ENCODE measurements at regions not wholly inside any gene's neighbourhood (a gene's known extent, or its start where the extent isn't known, plus 50 kb on each side); places are given as distances from the start of the nearest gene placed in this dataset.

GRCh38 chr1:96414598-96414997, 307.0 kb upstream of the PTBP2 start (continued):
- TF ChIP-seq, protein P1, sequence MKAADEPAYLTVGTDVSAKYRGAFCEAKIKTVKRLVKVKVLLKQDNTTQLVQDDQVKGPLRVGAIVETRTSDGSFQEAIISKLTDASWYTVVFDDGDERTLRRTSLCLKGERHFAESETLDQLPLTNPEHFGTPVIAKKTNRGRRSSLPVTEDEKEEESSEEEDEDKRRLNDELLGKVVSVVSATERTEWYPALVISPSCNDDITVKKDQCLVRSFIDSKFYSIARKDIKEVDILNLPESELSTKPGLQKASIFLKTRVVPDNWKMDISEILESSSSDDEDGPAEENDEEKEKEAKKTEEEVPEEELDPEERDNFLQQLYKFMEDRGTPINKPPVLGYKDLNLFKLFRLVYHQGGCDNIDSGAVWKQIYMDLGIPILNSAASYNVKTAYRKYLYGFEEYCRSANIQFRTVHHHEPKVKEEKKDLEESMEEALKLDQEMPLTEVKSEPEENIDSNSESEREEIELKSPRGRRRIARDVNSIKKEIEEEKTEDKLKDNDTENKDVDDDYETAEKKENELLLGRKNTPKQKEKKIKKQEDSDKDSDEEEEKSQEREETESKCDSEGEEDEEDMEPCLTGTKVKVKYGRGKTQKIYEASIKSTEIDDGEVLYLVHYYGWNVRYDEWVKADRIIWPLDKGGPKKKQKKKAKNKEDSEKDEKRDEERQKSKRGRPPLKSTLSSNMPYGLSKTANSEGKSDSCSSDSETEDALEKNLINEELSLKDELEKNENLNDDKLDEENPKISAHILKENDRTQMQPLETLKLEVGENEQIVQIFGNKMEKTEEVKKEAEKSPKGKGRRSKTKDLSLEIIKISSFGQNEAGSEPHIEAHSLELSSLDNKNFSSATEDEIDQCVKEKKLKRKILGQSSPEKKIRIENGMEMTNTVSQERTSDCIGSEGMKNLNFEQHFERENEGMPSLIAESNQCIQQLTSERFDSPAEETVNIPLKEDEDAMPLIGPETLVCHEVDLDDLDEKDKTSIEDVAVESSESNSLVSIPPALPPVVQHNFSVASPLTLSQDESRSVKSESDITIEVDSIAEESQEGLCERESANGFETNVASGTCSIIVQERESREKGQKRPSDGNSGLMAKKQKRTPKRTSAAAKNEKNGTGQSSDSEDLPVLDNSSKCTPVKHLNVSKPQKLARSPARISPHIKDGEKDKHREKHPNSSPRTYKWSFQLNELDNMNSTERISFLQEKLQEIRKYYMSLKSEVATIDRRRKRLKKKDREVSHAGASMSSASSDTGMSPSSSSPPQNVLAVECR (CRISPR knock-in tag; IDR thresholded peaks at IDR 0.05; ENCODE audit: borderline replicate concordance), result no peak
- TF ChIP-seq RXRB (CRISPR knock-in tag; IDR thresholded peaks at IDR 0.05; ENCODE audit: borderline replicate concordance) (no peak), POGZ (CRISPR knock-in tag; IDR thresholded peaks at IDR 0.05) (no peak), ZNF724P (CRISPR knock-in tag; IDR thresholded peaks at IDR 0.05; ENCODE audit: borderline replicate concordance) (no peak), ZNF225 (CRISPR knock-in tag; IDR thresholded peaks at IDR 0.05) (no peak), EEA1 (CRISPR knock-in tag; IDR thresholded peaks at IDR 0.05; ENCODE audit: borderline replicate concordance) (no peak), ZNF619 (CRISPR knock-in tag; IDR thresholded peaks at IDR 0.05) (no peak), NFKBIZ (CRISPR knock-in tag; IDR thresholded peaks at IDR 0.05) (no peak)

DNA sequence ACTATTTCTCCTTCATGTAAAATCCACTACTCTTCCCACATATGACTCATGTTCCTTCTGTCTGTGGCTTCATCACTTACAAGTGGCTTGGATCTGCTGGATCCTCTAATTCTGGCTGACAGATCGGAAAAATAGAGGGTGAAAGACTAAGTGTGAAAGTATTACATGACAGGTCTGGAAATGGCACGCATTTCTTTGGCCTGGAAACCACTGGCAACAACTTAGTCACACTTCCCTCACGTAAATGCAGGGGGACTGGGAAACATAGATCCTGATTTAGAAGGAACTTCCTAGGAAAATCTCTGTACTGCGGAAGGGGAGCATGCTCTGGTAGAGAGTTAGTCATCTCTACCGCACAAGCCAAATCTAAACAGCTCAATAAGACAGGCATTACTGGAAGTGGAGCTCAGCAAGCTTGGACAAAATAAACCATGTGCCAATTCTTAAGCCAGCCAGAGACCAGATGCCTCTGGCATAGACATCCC, 305.4 kb upstream of the PTBP2 start:
- Histone ChIP-seq H4K20me1 (ENCODE audit: insufficient read depth, low read length) (no peaks in the 10 kb centered on the region), H3K9me3 (ENCODE audit: low read length) (no peaks in the 10 kb centered on the region), H3K4me1 (ENCODE audit: insufficient read depth, low read length) (no peaks in the 10 kb centered on the region), H3K27me3 (ENCODE audit: control insufficient read depth in 1 of 2, insufficient read depth in 2 of 2, low read length in 2 of 2) (no peaks in the 10 kb centered on the region), H3K4me3 (replicated peaks in 1 of 3; ENCODE audit: insufficient read depth in 1 of 3, low read depth in 2 of 3, low read length in 3 of 3) (no peak overlapping the region), H3K36me3 (replicated peaks in 1 of 2; ENCODE audit: control insufficient read depth in 1 of 2, insufficient read depth in 2 of 2, low read length in 2 of 2) (no peaks in the 10 kb centered on the region), H3K9ac (ENCODE audit: insufficient read depth, low read depth, low read length) (no peak overlapping the region), H2AFZ (ENCODE audit: low read length) (no peak overlapping the region), H3K27ac (ENCODE audit: extremely low read length, insufficient read depth, low read length) (no peak overlapping the region), H3K79me2 (ENCODE audit: insufficient read depth, low read length) (no peaks in the 10 kb centered on the region), H3K4me2 (ENCODE audit: low read depth, low read length) (no peak overlapping the region)
- ATAC-seq, result no peak
- FAIRE-seq, result no peak
- POLR2A ChIA-PET, result no interaction called here
- DNase-seq (ENCODE audit: low spot score), result no peak
- no TSS peak for BruUV-seq (replicated peaks)
- 41% methylated on average over 5 of the region's 5 CpGs for WGBS (ENCODE audit: low lambda C conversion rate)
- in situ Hi-C loops (cut with HindIII; ENCODE audit: extremely low pct_ligation_motif_present, low pct_unique_long_range_greater_than_20kb), result no loop called here
- CTCF ChIA-PET (ENCODE audit: low intra/inter-chr PET ratio, low total read pairs), result no interaction called here
- TF ChIP-seq TBP (CRISPR knock-in tag; IDR thresholded peaks at IDR 0.05), result no peak
- TF ChIP-seq, protein P2, sequence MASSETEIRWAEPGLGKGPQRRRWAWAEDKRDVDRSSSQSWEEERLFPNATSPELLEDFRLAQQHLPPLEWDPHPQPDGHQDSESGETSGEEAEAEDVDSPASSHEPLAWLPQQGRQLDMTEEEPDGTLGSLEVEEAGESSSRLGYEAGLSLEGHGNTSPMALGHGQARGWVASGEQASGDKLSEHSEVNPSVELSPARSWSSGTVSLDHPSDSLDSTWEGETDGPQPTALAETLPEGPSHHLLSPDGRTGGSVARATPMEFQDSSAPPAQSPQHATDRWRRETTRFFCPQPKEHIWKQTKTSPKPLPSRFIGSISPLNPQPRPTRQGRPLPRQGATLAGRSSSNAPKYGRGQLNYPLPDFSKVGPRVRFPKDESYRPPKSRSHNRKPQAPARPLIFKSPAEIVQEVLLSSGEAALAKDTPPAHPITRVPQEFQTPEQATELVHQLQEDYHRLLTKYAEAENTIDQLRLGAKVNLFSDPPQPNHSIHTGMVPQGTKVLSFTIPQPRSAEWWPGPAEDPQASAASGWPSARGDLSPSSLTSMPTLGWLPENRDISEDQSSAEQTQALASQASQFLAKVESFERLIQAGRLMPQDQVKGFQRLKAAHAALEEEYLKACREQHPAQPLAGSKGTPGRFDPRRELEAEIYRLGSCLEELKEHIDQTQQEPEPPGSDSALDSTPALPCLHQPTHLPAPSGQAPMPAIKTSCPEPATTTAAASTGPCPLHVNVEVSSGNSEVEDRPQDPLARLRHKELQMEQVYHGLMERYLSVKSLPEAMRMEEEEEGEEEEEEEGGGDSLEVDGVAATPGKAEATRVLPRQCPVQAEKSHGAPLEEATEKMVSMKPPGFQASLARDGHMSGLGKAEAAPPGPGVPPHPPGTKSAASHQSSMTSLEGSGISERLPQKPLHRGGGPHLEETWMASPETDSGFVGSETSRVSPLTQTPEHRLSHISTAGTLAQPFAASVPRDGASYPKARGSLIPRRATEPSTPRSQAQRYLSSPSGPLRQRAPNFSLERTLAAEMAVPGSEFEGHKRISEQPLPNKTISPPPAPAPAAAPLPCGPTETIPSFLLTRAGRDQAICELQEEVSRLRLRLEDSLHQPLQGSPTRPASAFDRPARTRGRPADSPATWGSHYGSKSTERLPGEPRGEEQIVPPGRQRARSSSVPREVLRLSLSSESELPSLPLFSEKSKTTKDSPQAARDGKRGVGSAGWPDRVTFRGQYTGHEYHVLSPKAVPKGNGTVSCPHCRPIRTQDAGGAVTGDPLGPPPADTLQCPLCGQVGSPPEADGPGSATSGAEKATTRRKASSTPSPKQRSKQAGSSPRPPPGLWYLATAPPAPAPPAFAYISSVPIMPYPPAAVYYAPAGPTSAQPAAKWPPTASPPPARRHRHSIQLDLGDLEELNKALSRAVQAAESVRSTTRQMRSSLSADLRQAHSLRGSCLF (CRISPR knock-in tag; IDR thresholded peaks at IDR 0.05; ENCODE audit: borderline replicate concordance), result no peak
- intact Hi-C loops (cut with micrococcal nuclease; ENCODE audit: unreplicated experiment), result no loop called here
